Stimulated activated CD4-positive, alpha-beta T cell treated with anti-CD3 and anti-CD28 coated beads, Interleukin-4, amount 100 ng/mL, for 4 hours (primary cell): ENCODE measurements at regions not wholly inside any gene's neighbourhood (a gene's known extent, or its start where the extent isn't known, plus 50 kb on each side); places are given as distances from the start of the nearest gene placed in this dataset.

Experiments
- DNase-seq, 2 experiments: peaks; one replicate each; pipeline ENCODE4 v3.0.0-alpha.2; 2020

GRCh38 chr3:71846185-71846584 lies 61.2 kb upstream of the PROK2 start:
- no peak for DNase-seq

- no peak for DNase-seq
These were observed 58.1 kb upstream of the PROK2 start for GRCh38 chr3:71843071-71843470.

GRCh38 chr3:71838406-71838805 lies 53.5 kb upstream of the PROK2 start:
- no peak for DNase-seq
